NCI-H526 treated with DMSO at 0.1 percent for 48 hours (cell line): ENCODE measurements at regions not wholly inside any gene's neighbourhood (a gene's known extent, or its start where the extent isn't known, plus 50 kb on each side); places are given as distances from the start of the nearest gene placed in this dataset.
"Not testable (repeated sequence)": the region's sequence is repeated elsewhere in the genome, so short reads cannot be mapped to it uniquely, and the experiment has no call there.

Source experiments
- DNase-seq: peaks from one replicate; lab custom pipeline; 2025; lab: John Stamatoyannopoulos, UW

DNA sequence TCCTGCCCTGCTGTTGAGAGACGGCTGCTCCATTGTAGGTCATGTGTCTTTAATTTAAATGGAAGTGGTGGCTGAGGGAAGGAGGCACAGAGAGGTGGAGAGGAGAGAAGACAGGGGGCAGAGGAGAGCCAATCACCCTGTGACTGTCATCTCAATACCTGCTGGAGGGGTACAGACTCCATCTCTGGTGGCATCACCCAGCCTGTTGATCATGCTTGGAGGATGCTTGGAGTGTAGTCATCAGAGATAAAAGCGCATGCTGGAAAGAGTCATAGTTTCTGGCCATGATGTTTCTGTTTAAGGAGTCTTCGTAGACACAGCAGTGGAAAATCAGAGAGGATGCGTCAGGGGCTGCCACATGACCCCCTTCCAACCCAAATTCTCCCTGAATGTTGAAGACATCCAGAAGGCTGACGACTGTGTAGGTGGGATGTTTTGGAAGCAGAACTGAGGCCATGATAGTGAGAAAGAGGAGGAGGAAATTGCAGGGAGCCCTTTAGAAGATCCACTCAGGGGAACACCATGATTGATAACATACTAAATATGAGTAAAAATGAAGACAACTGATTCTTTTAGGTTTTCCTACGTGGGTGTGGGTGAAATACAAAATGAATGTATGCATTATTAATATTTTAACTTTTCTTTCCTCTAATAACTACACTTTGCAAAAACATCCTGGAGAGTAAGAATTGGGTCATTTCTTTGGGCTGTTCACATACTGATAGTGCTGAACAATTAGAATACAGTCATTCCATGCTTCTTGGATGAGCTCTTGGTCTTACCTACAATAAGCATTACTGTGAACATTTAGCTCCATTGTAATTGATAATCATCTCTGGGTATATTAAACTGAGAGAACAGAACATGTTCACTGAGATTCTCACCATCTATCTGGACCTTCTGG is 210.6 kb upstream of the ATP10A start:
- no peak for DNase-seq

DNA sequence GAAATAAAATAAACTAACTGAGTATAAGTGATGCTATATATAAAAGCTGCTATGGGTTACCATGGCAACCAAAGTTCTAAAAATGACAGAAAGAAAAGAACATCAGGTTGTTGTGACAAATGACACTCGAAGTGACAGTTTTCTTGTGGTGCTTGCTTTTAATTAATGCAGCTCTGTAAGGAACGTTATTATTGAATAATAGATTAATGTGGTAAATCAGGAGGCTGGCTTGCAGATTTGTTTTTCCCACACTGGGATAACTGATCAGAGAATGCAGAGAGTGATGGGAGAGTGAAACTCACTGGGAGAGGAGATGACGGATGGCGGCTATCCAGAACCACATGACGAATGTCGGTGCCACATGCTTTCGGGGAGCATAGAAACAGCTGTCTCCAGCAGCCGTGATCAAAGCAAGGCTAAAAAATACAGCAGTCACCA is 207.0 kb upstream of the ATP10A start:
- no peak for DNase-seq

- DNase-seq = no peak
These were observed 206.1 kb upstream of the ATP10A start for GRCh38 chr15:26069231-26069641.

GRCh38 chr15:26066896-26067295 is 203.8 kb upstream of the ATP10A start:
- no peak for DNase-seq

GRCh38 chr15:26065723-26066122 is 202.6 kb upstream of the ATP10A start:
- no peak for DNase-seq

DNA sequence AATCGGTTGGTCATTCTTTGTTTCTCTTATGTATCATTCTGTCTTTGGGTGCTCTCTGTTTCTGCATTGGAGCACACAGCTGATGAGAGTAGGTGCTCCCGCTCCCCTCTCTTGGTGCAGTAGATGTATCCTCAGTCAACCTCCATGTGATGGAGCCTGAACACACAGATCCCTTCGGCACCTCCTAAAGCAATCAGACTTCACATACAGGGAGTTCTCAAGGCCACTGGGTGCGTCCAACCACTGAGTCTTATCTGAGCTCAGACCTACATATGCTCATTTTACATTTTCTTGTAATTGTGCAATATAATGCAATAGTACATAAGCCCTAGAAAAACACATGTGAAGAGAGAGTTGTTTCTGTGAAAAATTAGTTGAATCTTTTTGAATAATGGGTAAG is 198.1 kb upstream of the ATP10A start:
- DNase-seq = no peak

GRCh38 chr15:26056766-26057165 is 193.6 kb upstream of the ATP10A start:
- not testable (repeated sequence) for DNase-seq

- DNase-seq = no peak
These were observed 188.9 kb upstream of the ATP10A start for GRCh38 chr15:26051761-26052675.

DNA sequence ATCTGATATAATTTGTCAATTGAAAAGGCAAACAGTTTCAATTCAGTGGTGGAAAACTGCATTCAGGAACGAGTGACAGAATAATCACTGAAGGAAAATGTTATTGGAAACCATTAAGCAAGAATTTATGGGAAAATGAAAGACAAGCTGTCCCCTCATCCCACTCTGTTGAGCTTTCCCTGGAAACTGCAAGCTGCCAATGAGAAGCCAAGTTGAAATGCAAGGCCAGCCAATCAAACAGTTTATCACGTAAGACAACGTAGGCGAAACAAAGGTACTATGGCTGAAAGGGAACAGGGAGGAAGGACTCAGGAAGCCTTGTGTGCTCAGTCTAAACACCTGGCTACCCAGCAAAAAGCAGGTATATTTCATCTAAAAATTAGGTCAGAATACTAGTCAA is 187.9 kb upstream of the ATP10A start:
- no peak for DNase-seq

- no peak for DNase-seq
These were observed 187.0 kb upstream of the ATP10A start for GRCh38 chr15:26049900-26050657.

- DNase-seq = no peak
These were observed 185.5 kb upstream of the ATP10A start for GRCh38 chr15:26048669-26049068.

DNA sequence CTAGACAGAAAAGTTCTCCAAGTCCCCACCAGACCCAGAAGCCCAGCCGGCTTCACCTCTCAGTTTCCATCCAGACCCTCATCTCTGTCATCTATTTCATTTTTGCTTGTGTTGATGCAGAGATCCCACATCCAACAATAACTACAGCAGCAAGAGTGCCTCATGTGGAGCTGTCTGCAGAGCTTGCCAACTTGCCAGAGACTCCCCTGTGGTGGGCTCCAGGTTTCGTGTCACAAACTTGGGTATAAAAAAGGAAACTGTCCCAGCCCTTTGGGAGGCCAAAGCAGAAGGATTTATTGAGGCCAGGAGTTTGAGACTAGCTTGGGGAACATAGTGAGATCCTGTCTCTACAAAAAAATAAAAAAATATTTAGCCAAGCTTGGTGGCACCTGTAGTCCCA is 182.4 kb upstream of the ATP10A start:
- DNase-seq = no peak

- DNase-seq = no peak
These were observed 179.9 kb upstream of the ATP10A start for GRCh38 chr15:26043018-26043417.

GRCh38 chr15:26038693-26039092 is 175.6 kb upstream of the ATP10A start:
- no peak for DNase-seq

DNA sequence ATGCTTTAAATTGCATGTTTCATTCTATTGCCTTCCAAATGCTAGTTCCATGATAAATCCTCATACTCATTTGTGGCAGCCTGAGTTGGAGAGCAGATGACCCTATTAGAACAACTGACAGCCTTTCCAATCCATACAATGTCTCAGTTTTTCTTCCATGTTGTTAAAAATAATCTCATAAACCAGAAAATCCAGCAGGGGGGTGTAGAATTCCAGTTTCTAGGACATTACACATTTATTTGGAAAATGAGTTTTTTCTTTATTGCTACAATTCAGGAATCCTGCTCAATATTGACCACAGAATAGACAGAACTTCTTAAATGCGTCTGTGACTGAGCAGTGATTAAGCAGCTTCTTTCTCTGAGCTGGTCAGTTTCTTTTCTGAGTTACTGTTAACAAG is 174.2 kb upstream of the ATP10A start:
- no peak for DNase-seq

- DNase-seq = no peak
These were observed 170.4 kb upstream of the ATP10A start for GRCh38 chr15:26033493-26033892.

GRCh38 chr15:26032162-26032846 is 169.2 kb upstream of the ATP10A start:
- DNase-seq = no peak

DNA sequence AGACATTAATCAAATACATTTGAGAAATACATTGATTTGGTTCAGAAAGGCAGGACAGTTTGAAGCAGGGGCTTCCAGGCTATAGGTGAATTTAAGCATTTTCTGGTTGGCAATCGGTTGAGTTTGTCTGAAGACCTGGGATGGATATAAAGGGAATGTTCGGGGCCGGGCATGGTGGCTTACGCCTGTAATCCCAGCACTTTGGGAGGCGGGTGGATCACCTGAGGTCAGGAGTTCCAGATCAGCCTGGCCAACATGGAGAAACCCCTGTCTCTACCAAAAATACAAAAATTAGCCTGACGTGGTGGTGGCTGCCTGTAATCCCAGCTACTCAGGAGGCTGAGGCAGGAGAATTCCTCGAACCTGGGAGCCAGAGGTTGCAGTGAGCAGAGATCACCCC is 166.5 kb upstream of the ATP10A start:
- not testable (repeated sequence) for DNase-seq

DNA sequence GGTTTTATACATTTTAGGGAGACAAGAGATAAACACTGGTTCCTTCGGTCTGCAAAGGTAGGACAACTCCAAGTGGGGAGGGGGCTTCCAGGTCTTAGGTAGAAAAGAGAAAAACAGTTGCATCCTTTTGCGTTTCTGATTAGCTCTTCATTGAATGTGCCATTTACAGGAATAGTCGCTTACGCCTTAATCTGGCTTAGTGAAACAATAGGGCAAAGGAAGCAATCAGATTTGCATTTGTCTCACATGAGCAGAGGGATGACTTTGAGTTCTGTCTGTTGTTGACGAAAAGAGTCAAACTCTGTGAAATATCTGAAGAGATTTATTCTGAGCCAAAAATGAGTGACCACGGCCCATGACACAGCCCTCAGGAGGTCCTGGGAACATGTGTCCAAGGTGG is 166.0 kb upstream of the ATP10A start:
- DNase-seq = no peak

- no peak for DNase-seq
These were observed 165.1 kb upstream of the ATP10A start for GRCh38 chr15:26028086-26028740.

- DNase-seq = not testable (repeated sequence)
These were observed 163.5 kb upstream of the ATP10A start for GRCh38 chr15:26026671-26027070.
